ENCODE measurements at regions not wholly inside any gene's neighbourhood (a gene's known extent, or its start where the extent isn't known, plus 50 kb on each side); places are given as distances from the start of the nearest gene placed in this dataset.
"Not testable (repeated sequence)": the region's sequence is repeated elsewhere in the genome, so short reads cannot be mapped to it uniquely, and the experiment has no call there.

- no peaks in the 10 kb centered on the region for H3K36me3 ChIP-seq
- 90% methylated on average over 4 of the region's 4 CpGs for WGBS, 2 donors
- no peak for ATAC-seq (ENCODE audit: low FRiP score in 2 of 2)
- no peaks in the 10 kb centered on the region for H3K27me3 ChIP-seq
- H3K4me3 ChIP-seq, result no peak overlapping the region
- no peaks in the 10 kb centered on the region for H3K4me1 ChIP-seq
- no peaks in the 10 kb centered on the region for H3K9me3 ChIP-seq
- TF ChIP-seq CTCF (IDR thresholded peaks at IDR 0.05), result no peak
- no peak for TF ChIP-seq EP300 (IDR thresholded peaks at IDR 0.05)
- no peak for TF ChIP-seq POLR2A (IDR thresholded peaks at IDR 0.05)
- TF ChIP-seq POLR2AphosphoS5 (IDR thresholded peaks at IDR 0.05), result no peak
- no peak overlapping the region for H3K27ac ChIP-seq
- DNase-seq, result no peak
Observed at GRCh38 chr2:47708801-47709499, 74.0 kb upstream of the MSH6 start.

GRCh38 chr2:47704287-47704686, 78.7 kb upstream of the MSH6 start:
- DNase-seq, result no peak
- Histone ChIP-seq H3K9me3 (no peaks in the 10 kb centered on the region), H3K27ac (no peak overlapping the region), H3K4me1 (no peaks in the 10 kb centered on the region), H3K36me3 (no peaks in the 10 kb centered on the region), H3K27me3 (no peaks in the 10 kb centered on the region), H3K4me3 (no peak overlapping the region)
- TF ChIP-seq EP300 (IDR thresholded peaks at IDR 0.05) (no peak), POLR2A (IDR thresholded peaks at IDR 0.05) (no peak), CTCF (IDR thresholded peaks at IDR 0.05) (no peak), POLR2AphosphoS5 (IDR thresholded peaks at IDR 0.05) (no peak)
- ATAC-seq (ENCODE audit: low FRiP score in 2 of 2), result no peak
- 25 to 47% methylated on average over 2 of the region's 2 CpGs for WGBS, 2 donors

- no peaks in the 10 kb centered on the region for H3K36me3 ChIP-seq
- no peak overlapping the region for H3K27ac ChIP-seq
- H3K4me3 ChIP-seq, result no peak overlapping the region
- WGBS, 2 donors, result 90 to 94% methylated on average over 1 of the region's 1 CpG
- no peaks in the 10 kb centered on the region for H3K9me3 ChIP-seq
- no peaks in the 10 kb centered on the region for H3K27me3 ChIP-seq
- ATAC-seq (ENCODE audit: low FRiP score in 2 of 2), result no peak
- TF ChIP-seq CTCF (IDR thresholded peaks at IDR 0.05) (no peak), POLR2A (IDR thresholded peaks at IDR 0.05) (no peak), POLR2AphosphoS5 (IDR thresholded peaks at IDR 0.05) (no peak), EP300 (IDR thresholded peaks at IDR 0.05) (no peak)
- no peaks in the 10 kb centered on the region for H3K4me1 ChIP-seq
- DNase-seq, result no peak
Observed at GRCh38 chr2:47699533-47700215, 83.3 kb upstream of the MSH6 start.

- not testable (repeated sequence) for H3K4me1 ChIP-seq, DNase-seq, H3K36me3 ChIP-seq, H3K27me3 ChIP-seq, H3K4me3 ChIP-seq, H3K27ac ChIP-seq, H3K9me3 ChIP-seq
- ATAC-seq (ENCODE audit: low FRiP score in 2 of 2), result peak in 1 of 2 donors; percentile 63
- WGBS, 2 donors, result 76 to 80% methylated on average over 4 of the region's 4 CpGs
- TF ChIP-seq POLR2AphosphoS5 (IDR thresholded peaks at IDR 0.05), result peak in 1 of 2 donors; percentile 7
Observed at GRCh38 chr2:47698436-47698972, 84.4 kb upstream of the MSH6 start.

GRCh38 chr2:47697681-47698435, 85.1 kb upstream of the MSH6 start:
- H3K4me1 ChIP-seq; ATAC-seq (ENCODE audit: low FRiP score in 2 of 2): not testable (repeated sequence)
- 81 to 82% methylated on average over 14 of the region's 14 CpGs for WGBS, 2 donors

More at GRCh38 chr2:47697681-47698435, 85.1 kb upstream of the MSH6 start:
- not testable (repeated sequence) for DNase-seq, H3K4me3 ChIP-seq, H3K27ac ChIP-seq, H3K27me3 ChIP-seq, H3K9me3 ChIP-seq, H3K36me3 ChIP-seq
